DND-41 (cell line): ENCODE measurements at regions not wholly inside any gene's neighbourhood (a gene's known extent, or its start where the extent isn't known, plus 50 kb on each side); places are given as distances from the start of the nearest gene placed in this dataset.

Experiments
- EZH2 ChIP-seq: IDR thresholded peaks from 3 replicates; pipeline ENCODE4 v1.6.1; 2012; ENCODE audit warnings: borderline replicate concordance, low read depth, mild to moderate bottlenecking, moderate library complexity, low read length, inconsistent platforms; ENCODE audit not compliant: severe bottlenecking
- TF ChIP-seq, protein P1 (sequence below): IDR thresholded peaks from 2 replicates; pipeline ENCODE4 v1.5.1; 2012; ENCODE audit warnings: borderline replicate concordance, low read length, moderate library complexity, mild to moderate bottlenecking; ENCODE audit not compliant: poor library complexity, severe bottlenecking; ENCODE audit errors: extremely low read depth

GRCh38 chr19:28936001-28936400 lies 276.9 kb downstream of the UQCRFS1 start:
- TF ChIP-seq, protein P1, sequence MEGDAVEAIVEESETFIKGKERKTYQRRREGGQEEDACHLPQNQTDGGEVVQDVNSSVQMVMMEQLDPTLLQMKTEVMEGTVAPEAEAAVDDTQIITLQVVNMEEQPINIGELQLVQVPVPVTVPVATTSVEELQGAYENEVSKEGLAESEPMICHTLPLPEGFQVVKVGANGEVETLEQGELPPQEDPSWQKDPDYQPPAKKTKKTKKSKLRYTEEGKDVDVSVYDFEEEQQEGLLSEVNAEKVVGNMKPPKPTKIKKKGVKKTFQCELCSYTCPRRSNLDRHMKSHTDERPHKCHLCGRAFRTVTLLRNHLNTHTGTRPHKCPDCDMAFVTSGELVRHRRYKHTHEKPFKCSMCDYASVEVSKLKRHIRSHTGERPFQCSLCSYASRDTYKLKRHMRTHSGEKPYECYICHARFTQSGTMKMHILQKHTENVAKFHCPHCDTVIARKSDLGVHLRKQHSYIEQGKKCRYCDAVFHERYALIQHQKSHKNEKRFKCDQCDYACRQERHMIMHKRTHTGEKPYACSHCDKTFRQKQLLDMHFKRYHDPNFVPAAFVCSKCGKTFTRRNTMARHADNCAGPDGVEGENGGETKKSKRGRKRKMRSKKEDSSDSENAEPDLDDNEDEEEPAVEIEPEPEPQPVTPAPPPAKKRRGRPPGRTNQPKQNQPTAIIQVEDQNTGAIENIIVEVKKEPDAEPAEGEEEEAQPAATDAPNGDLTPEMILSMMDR, result no peak
- no peak for TF ChIP-seq EZH2
